GM19043 (cell line): ENCODE measurements at regions not wholly inside any gene's neighbourhood (a gene's known extent, or its start where the extent isn't known, plus 50 kb on each side); places are given as distances from the start of the nearest gene placed in this dataset.
"Not testable (repeated sequence)": the region's sequence is repeated elsewhere in the genome, so short reads cannot be mapped to it uniquely, and the experiment has no call there.

Source experiments
- ATAC-seq: cut with Tn5 transposase; IDR thresholded peaks from one replicate; pipeline ENCODE4 v1.9.1; 2021; ENCODE audit warnings: low read depth; ENCODE audit not compliant: unreplicated experiment

GRCh38 chr6:5840734-5841390 lies 165.9 kb downstream of the NRN1 start:
- ATAC-seq, result no peak

- ATAC-seq, result no peak
These were observed 167.9 kb downstream of the NRN1 start for GRCh38 chr6:5838656-5839396.

- ATAC-seq, result no peak
These were observed 169.4 kb downstream of the NRN1 start for GRCh38 chr6:5837323-5837722.

GRCh38 chr6:5836597-5836996 lies 170.1 kb downstream of the NRN1 start:
- not testable (repeated sequence) for ATAC-seq

GRCh38 chr6:5833120-5833519 lies 173.6 kb downstream of the NRN1 start:
- no peak for ATAC-seq

- ATAC-seq, result no peak
These were observed 174.1 kb downstream of the NRN1 start for GRCh38 chr6:5832668-5833067.

GRCh38 chr6:5831219-5831862 lies 175.4 kb downstream of the NRN1 start:
- not testable (repeated sequence) for ATAC-seq

- ATAC-seq, result no peak
These were observed 178.4 kb downstream of the NRN1 start for GRCh38 chr6:5828296-5828695.

GRCh38 chr6:5827056-5827904 lies 179.4 kb downstream of the NRN1 start:
- ATAC-seq, result no peak

- ATAC-seq, result not testable (repeated sequence)
These were observed 182.2 kb downstream of the NRN1 start for GRCh38 chr6:5824382-5824983.
